ENCODE measurements at regions not wholly inside any gene's neighbourhood (a gene's known extent, or its start where the extent isn't known, plus 50 kb on each side); places are given as distances from the start of the nearest gene placed in this dataset.

DNA sequence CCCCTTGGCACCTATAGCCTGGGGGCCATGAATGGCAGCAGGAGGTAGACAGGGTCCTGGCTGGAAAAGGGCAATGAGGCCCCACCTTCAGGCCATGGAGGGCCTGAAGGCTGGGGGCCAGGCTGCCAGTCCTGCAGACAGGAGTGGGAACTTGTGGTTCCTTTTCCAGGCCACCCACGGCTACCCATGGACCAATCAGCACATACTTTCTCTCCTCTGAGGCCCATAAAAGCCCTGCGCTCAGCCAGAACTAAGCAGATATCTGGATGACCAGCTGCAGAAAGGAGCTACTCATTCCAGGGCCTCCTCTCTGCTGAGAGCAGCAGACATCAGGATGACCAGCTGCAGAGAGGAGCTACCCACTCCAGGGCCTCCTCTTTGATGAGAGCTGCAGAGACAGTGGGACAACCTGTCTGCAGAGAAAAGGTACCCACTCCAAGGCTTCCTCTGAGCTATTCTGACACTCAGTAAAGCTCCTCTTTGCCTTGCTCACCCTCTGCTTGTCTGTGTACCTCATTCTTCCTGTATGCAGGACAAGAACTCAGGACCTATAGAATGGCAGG, 67.2 kb downstream of the NAA11 start:
- intact Hi-C loops (cut with micrococcal nuclease; ENCODE audit: unreplicated experiment): no loop called here
- Histone ChIP-seq H3K9me3 (ENCODE audit: control insufficient read depth, insufficient read depth, low read depth, low read length) (no peaks in the 10 kb centered on the region), H3K4me3 (ENCODE audit: low read depth in 2 of 2, low read length in 2 of 2) (no peak overlapping the region), H3K27ac (ENCODE audit: low read length) (no peak overlapping the region), H3K4me1 (ENCODE audit: control insufficient read depth, insufficient read depth, low read length) (no peaks in the 10 kb centered on the region), H3K36me3 (ENCODE audit: control insufficient read depth, insufficient read depth, low read length) (no peaks in the 10 kb centered on the region), H3K27me3 (ENCODE audit: control insufficient read depth, insufficient read depth, low read length) (no peaks in the 10 kb centered on the region)
- no TSS peak for BruUV-seq (replicated peaks)
- no peak for ATAC-seq
- no peak for DNase-seq (ENCODE audit: low read depth, low spot score)
- in situ Hi-C loops (cut with HindIII; ENCODE audit: low pct_unique_long_range_greater_than_20kb, low sequenced_read_pairs): no loop called here
- ChIA-PET CTCF (no interaction called here), POLR2A (no interaction called here)
- no peak for TF ChIP-seq TCF7L2 (IDR thresholded peaks at IDR 0.05; ENCODE audit: low read depth, low read length)
- TF ChIP-seq, protein P1, sequence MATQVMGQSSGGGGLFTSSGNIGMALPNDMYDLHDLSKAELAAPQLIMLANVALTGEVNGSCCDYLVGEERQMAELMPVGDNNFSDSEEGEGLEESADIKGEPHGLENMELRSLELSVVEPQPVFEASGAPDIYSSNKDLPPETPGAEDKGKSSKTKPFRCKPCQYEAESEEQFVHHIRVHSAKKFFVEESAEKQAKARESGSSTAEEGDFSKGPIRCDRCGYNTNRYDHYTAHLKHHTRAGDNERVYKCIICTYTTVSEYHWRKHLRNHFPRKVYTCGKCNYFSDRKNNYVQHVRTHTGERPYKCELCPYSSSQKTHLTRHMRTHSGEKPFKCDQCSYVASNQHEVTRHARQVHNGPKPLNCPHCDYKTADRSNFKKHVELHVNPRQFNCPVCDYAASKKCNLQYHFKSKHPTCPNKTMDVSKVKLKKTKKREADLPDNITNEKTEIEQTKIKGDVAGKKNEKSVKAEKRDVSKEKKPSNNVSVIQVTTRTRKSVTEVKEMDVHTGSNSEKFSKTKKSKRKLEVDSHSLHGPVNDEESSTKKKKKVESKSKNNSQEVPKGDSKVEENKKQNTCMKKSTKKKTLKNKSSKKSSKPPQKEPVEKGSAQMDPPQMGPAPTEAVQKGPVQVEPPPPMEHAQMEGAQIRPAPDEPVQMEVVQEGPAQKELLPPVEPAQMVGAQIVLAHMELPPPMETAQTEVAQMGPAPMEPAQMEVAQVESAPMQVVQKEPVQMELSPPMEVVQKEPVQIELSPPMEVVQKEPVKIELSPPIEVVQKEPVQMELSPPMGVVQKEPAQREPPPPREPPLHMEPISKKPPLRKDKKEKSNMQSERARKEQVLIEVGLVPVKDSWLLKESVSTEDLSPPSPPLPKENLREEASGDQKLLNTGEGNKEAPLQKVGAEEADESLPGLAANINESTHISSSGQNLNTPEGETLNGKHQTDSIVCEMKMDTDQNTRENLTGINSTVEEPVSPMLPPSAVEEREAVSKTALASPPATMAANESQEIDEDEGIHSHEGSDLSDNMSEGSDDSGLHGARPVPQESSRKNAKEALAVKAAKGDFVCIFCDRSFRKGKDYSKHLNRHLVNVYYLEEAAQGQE (IDR thresholded peaks at IDR 0.05; ENCODE audit: insufficient read depth in 1 of 2, low read depth in 2 of 2, low read length in 1 of 2): no peak
- no peak for TF ChIP-seq POLR2AphosphoS5 (IDR thresholded peaks at IDR 0.05; ENCODE audit: low read depth, low read length)
- TF ChIP-seq SIN3A (IDR thresholded peaks at IDR 0.05; ENCODE audit: borderline replicate concordance, insufficient read depth, low read depth, low read length): no peak
- TF ChIP-seq, protein P2, sequence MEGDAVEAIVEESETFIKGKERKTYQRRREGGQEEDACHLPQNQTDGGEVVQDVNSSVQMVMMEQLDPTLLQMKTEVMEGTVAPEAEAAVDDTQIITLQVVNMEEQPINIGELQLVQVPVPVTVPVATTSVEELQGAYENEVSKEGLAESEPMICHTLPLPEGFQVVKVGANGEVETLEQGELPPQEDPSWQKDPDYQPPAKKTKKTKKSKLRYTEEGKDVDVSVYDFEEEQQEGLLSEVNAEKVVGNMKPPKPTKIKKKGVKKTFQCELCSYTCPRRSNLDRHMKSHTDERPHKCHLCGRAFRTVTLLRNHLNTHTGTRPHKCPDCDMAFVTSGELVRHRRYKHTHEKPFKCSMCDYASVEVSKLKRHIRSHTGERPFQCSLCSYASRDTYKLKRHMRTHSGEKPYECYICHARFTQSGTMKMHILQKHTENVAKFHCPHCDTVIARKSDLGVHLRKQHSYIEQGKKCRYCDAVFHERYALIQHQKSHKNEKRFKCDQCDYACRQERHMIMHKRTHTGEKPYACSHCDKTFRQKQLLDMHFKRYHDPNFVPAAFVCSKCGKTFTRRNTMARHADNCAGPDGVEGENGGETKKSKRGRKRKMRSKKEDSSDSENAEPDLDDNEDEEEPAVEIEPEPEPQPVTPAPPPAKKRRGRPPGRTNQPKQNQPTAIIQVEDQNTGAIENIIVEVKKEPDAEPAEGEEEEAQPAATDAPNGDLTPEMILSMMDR (IDR thresholded peaks at IDR 0.05): no peak

DNA sequence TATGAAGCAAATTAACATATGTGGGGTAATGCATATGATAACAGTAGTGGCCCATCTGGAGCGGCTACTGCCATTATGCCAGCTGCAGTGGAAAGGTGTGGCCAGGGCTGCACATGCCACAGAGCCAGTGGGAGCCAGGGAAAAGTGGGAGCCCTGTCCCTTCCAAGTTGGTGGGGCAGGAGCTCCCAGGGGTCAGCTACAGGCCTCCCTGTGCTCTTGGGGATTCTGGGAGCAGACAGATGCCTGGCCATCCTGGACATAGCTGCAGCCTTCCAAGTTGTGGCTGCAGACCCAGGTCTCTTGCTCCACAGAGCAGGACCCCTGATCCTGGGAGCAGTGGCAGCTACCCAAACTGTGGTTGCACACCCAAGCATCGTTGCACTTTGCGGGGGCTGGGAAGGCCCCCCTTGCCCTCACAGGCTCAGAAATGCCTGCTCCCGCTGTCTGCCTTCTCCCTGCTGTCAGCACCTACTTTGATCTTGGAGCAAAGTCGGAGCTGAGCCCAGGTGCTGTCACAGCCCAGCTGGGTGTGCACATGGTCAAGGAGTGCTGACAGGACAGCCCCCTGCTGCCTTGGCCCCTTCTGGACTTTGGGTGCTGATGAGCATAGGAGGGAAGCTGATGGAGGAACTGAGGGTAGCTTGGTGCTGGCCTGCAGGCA, 67.8 kb downstream of the NAA11 start:
- H3K4me1 ChIP-seq (ENCODE audit: control insufficient read depth, insufficient read depth, low read length): no peaks in the 10 kb centered on the region
- no peaks in the 10 kb centered on the region for H3K9me3 ChIP-seq (ENCODE audit: control insufficient read depth, insufficient read depth, low read depth, low read length)
- ATAC-seq (no peak), DNase-seq (ENCODE audit: low read depth, low spot score) (no peak)
- no peaks in the 10 kb centered on the region for H3K36me3 ChIP-seq (ENCODE audit: control insufficient read depth, insufficient read depth, low read length)
- ChIA-PET POLR2A (no interaction called here), CTCF (no interaction called here)
- no TSS peak for BruUV-seq (replicated peaks)
- H3K4me3 ChIP-seq (ENCODE audit: low read depth in 2 of 2, low read length in 2 of 2): no peak overlapping the region
- no peaks in the 10 kb centered on the region for H3K27me3 ChIP-seq (ENCODE audit: control insufficient read depth, insufficient read depth, low read length)
- no peak overlapping the region for H3K27ac ChIP-seq (ENCODE audit: low read length)
- in situ Hi-C loops (cut with HindIII; ENCODE audit: low pct_unique_long_range_greater_than_20kb, low sequenced_read_pairs) (no loop called here), intact Hi-C loops (cut with micrococcal nuclease; ENCODE audit: unreplicated experiment) (no loop called here)
- TF ChIP-seq SIN3A (IDR thresholded peaks at IDR 0.05; ENCODE audit: borderline replicate concordance, insufficient read depth, low read depth, low read length) (no peak), TCF7L2 (IDR thresholded peaks at IDR 0.05; ENCODE audit: low read depth, low read length) (no peak), POLR2AphosphoS5 (IDR thresholded peaks at IDR 0.05; ENCODE audit: low read depth, low read length) (no peak)
- TF ChIP-seq, protein P2 (IDR thresholded peaks at IDR 0.05): no peak
- TF ChIP-seq, protein P1 (IDR thresholded peaks at IDR 0.05; ENCODE audit: insufficient read depth in 1 of 2, low read depth in 2 of 2, low read length in 1 of 2): no peak

Measured in Panc1 (cell line).